ENCODE measurements at regions not wholly inside any gene's neighbourhood (a gene's known extent, or its start where the extent isn't known, plus 50 kb on each side); places are given as distances from the start of the nearest gene placed in this dataset.

DNA sequence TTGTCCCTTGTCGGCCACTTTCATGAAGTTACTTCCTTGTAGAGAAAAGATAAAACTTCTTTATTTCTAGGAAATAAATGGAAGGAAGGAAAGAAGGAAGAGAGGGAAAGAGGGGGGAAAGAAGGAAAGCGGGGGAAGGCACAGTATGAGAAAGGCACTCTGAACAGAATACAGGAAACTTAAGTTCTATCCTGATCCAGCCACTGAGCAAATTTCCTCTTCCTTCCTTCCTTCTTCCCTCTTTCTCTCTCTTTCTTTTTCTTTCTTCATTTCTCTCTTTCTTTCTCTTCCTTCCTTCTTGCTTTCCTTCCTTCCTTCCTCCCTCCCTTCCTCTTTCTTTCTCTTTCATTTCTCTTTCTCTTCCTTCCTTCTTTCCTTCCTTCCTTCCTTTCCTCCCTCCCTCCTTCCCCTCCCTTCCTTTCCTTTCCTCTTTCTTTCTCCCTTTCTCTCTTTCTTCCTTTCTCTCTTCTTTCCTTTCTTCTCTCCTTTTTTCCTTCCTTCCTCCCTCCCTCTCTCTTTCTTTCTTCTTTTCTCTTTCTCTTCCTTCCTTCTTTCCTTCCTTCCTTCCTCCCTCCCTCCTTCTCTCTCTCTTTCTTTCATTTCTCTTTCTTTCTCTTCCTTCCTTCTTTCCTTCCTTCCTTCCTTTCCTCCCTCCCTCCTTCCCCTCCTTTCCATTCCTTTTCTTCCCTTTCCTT lies 240.2 kb upstream of the BRINP1 start:
- DNase-seq: no peak

DNA sequence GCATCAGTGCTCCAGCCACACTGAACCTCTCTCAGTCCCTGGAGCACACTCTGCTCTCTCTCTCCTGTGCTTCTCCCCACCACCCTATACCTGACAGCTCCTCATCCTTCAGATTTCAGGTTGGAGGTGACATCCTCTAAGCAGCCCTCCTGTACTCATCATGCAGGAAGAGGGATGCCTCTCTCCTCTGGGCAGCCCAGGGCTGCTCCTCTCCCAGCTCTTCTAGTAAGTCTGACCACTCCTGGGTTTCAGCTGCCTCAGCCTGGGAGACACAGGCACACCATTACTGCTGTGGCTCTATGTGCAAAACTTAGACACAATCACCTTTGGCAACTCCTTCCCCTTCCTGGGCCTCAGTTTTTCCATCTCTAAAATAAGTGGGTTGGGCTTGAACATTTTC lies 232.4 kb upstream of the BRINP1 start:
- DNase-seq: no peak

DNA sequence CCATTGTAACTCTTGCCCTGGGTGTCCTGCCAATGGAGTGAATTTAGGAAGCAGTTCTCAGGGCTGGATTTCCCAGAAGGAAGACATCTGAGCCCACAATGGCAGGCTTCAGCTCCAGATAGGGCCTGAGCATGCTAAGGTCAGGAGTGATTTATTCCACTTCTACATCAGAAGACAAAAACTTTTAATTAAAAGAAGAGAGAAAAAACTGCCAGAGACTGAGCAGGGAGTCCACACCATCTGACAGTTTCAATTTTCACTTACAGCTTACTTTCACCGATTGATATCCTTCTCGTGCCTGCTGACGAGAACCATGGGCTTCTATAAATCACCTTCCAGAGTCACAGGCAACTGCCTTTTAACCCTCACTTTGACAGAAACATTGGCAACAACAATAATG lies 228.3 kb upstream of the BRINP1 start:
- no peak for DNase-seq

DNA sequence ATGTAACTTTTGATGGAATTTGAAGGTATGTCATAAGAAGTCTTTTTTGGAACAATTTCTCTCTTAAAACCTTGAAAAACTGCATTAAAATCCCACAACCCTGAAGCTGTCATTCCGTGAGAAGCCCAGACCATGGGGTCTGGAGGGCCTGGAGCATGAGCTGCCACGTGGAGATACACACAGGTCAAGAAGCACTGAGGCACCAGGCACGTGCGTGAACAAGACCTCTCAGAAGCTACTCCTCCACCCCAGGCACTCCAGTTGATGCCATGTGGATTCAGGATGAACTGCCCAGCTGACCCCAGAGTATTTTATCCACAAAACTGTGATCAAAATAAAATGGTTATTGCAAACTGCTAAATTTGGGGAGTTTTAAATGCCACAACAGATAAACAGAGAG lies 227.5 kb upstream of the BRINP1 start:
- DNase-seq: no peak

DNA sequence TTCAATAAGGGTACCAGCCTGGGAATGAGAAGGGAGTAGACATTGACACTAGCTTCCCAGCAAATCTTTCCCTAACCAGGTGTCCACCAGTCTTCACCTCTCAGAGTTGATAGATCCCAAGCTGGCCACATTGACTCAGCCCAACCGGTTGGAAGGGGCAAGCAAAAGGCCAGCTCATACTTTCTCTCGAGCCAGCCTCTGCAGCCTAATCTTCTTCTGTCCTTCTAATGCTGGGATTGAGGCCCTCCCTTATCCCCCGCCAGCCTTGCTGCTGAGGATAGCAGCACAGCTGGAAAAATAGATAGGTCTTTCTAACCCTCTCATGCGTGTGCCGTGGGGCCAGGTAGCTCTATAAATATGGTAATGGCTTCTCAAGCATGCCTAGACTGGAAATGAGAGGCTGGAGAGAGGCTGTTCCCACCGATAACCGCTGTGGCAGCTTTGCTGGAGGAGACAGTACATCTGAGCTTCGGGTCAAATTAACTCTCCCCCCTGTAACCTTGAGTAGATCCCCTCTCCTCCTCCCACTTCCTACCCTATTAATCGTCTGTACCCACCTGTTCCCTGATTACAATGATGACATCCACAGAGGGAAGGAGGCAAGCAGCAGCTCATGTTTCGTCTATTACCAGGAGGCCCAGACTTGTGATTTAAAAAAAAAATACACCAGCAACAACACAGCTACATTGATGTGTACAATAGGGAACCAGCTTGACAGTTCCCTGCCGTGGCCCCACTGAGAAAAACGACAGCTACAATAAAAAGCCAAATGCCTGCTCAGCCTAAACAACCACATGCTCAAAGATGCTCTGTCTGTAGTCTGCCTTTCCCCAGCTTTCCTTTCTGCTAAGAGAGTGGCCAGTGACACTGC lies 219.9 kb upstream of the BRINP1 start:
- DNase-seq: no peak

DNA sequence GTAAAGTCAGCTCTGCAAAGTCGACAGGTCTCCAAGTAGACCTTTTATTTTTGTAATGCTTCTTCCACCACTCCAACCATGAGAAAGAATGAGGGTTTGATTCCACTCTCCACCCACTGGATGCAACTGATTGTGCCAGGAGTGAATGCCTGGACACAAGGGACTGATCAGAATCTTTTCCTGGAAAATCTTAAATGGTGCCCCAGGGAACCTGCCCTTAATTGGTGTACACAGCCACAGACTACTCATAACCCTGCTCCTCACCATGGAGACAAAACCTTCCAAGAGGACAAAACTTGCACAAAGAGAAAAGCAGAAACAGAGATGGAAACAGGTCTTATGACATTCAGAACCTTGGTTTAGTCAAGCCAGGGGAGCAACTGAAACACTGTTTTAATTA lies 208.6 kb upstream of the BRINP1 start:
- no peak for DNase-seq

DNA sequence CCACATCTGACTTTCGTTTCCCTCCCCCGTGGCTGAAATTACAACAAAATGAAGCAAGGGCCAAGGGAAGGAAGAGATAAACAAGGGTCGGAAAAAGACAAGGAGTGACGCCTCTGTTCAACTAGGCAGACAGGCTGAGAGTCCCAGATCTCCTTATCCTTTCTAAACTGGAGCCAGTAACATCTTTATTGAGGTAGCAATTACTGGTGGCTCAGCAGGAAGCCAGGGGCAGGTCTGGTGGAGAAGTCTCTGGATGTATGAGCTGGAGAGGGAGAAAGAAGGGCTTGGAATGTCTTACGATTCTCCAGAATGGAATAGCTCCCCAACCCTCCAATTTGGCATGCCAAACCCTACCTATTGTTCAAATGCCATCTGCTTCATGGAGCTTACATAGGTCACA lies 190.8 kb upstream of the BRINP1 start:
- DNase-seq: no peak

DNA sequence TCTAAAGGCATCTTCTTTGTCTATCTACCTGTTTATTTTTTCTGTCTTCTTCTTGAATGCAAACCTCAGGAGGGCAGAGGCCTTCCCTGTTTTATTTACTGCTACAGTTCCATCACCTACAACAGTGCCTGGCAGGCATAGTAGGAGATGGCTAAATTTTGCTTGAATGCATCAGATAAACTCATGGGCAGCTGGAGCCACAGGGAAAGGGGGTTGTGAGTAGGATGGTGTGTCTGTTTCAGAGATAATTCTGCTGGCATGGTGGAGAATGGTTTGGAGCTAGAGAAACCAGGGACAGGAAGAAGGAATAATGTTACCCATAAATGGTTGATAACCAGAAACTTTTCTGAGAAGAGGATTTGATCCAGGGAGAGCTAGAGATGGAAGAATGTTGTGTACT lies 189.8 kb upstream of the BRINP1 start:
- DNase-seq: no peak

DNA sequence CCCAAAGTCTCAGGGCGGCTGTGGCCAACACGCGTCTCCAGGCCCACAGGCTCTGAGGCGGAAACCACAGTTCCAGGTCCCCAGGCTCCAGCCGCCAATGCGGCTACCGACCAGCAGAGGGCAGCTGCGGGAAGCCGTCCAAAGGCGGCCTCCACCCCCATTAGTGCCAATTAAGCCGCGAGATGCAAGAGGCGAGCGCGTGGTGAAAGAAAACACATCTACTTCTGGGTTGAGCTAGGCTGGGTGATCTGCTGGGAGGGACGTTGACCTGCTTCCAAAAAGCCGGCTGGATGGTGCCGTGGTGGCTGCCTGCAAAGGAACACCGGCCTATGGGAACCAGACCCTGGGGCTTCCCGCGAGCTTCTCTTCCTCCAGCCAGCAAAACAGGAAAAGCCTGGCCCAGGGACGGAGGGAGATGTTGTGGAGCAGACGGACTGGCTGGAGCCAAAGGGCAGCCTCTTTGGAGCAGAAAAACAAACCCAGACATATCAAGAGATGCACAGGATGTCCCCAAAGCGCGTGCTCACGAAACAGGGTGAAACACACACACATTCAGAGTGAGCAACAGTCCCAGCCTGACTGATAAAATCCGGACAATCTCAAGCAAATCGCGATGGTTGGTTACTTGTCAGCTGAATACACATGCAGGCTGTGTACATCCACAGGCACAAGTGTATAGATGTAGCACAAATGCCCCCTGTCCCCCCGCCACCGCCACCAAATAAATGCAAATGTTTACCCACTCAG lies 187.1 kb upstream of the BRINP1 start:
- DNase-seq: peak; percentile 76

DNA sequence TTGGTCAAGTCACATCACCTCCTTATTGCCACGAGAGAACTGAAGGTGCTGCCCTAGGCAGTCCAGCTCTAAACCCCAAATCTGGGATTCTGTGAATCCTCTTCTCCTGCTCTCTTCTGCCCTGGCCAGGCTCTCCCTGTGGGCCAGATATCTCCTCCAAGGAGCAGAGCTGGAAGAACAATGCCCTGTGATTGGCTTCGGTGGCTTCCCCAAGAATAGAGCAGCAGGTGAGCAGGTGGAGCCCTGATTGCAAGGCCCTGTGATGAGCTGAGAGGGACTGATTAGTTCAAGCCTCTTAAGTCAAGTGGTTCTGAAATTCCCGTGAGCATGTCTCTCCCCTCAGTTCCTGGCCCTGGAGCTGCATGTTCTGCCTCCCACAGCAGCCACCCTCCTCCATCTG lies 175.3 kb upstream of the BRINP1 start:
- no peak for DNase-seq

DNA sequence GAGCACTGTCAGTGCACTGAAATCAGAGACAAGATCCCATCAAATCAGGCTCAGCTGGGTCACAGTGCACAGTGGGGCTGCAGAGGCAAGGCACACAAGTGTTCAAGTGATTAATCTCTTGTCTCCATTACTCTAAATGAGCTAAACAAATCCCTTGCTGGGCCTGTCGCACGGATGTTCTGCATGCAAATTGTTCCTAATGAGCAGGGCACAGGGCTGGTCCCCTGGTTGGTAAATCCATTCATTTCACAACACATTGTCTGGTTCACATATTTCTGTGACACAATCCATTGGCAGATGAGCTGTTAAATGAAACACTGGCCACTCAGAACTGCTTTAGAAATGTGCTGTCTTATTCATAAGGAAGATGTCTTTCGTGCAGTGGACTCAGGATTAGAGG lies 167.9 kb upstream of the BRINP1 start:
- DNase-seq: no peak

DNA sequence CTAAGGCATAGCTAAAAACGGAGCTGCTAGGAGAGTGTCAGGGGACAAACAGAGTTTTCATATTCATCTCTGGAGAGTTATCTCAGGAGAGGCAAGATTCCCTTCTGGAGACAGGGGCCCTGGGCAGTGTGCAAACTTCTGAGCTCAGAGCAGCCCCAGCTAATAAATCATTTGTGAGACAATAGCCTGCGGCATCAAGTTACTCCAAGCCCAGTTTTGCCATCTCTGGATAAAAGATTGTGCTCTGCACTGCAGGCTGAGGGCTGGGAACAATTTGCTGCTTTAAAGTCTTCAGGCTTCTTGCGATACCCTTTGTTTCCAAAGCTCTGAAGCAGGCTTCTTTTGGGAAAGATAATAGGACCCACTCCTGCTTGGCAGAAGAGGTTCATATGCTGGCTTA lies 164.3 kb upstream of the BRINP1 start:
- no peak for DNase-seq

DNA sequence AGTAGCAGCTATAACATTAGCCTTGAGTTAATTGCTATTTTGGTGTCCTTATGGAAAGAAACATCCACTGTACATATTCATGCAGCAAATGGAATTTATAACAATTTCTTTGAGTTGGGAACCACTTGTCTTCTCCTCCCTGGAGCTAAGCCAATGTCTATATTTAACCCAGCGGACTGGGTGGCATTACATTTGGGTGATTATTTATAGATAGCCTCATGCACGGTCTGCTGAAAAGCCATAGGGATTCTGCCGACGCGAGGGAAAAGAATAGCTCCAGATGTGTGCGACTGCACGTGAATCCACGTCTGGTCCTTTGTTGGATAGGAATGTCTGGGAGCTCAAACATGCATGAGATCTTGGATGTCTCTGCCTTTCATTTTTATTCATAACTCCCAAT lies 157.5 kb upstream of the BRINP1 start:
- no peak for DNase-seq

DNA sequence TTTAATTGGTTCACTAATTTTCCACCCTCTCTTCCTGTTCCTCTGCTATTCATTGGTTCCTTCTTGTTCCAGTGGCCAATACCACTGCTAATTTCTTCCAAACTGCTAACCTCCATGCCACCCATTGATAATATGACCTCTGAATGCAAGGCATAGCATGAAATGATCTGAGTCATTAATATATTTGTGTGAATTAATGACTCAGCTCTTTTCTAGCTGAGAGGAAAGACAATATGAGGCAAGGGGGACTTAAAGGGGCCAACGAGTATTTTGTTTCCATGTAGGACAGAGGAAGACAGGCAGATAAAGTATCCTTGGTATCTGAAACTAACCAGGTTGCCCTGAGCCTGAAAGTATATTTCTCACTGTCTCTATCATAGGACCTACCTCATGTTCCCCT lies 154.3 kb upstream of the BRINP1 start:
- DNase-seq: no peak

DNA sequence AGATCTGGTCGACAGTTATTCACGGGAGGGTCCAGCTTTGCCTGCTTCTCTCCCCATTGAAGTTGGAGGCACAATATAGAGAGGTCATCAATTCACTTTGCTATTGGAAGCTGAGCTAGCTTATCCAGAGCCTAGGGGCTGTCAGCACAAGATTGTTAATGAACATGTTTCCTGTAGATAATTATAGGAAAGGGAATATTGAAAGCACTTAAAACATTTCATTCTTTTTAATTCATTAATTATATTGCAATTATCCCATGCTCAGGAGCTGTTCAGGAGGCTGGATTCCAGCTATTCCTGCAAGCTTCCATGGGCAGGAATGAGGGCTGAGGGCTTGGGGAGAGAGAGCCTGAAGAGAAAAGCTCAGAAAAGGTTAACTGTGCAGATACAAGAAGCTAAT lies 153.1 kb upstream of the BRINP1 start:
- no peak for DNase-seq

DNA sequence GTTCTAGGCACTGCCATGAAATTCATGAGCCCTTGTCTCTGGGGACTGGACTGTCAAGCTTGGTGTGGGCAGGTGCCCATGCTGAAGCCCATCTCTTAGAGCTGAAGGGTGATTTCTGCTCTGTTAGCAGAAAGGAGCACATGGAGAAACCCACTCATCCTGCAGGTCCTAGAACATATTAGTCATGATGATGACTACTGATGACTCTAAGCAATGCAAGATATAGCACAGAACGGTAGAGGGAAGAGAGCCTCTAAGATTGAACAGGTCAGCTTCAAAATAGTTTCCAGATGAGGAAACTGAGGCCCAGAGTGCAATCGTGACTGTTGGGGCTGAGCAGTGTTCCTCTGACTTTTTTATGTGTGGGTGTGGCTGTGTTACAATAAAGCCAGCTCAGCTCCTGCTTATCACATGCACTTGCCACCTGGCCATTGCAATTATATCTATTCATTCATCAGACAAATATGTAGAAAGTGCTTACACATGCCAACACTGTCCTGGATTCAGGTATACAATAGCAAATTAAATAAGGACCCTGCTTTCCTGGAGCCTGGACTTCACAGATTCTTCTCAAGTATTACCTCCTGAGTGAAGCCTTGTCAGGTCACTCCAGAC lies 140.2 kb upstream of the BRINP1 start:
- DNase-seq: no peak

DNA sequence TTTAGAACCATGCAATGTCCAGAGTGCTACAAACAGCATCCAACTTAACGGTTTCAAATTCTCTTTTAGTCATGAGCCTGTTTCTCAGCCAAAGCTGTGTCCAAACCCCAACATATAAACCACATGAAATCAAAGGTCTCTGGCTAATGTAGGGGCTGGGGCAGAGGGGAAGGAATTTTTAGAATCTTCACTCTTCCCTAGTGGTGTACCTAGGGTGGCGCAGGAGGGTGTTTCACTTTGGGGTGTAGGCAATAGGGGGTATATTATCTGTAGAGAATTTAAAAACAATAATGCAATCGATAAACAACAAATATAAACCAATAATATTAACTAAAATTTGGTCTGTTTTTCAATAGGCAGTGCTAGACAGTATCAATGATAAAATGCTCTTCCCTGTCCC lies 132.1 kb upstream of the BRINP1 start:
- no peak for DNase-seq

DNA sequence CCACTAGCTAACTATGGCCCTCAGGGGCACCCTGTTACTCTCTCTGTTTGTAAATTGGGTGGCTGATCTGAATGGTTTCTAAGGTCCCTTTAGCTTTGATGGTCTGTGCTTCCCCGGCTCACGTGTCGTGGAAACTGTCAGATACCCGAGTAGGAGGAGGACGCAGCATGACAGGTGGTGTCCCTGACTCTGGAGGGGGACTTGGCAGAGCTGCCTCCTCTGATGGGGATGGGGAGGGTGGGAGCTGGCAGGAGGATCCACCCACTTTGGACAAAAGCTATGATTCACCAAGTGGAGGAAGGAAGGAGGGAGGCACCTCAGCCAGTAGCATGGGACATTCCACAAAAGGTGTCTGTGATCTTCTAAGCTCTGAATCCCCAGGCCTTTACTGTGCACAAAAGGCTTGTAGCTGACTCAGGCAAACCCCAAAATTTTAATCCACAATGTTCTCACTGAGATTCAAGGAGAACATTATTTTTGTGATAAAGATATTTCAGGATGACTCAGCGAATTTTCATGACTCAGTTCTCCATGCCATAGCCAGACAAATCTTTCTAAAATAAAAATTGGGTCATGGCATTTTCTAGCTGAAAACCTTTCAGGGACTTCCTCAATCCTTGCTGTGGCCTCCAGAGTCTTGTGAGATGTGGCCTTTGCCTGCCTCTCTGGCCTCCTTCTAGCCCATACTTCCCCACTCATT lies 131.0 kb upstream of the BRINP1 start:
- DNase-seq: no peak

DNA sequence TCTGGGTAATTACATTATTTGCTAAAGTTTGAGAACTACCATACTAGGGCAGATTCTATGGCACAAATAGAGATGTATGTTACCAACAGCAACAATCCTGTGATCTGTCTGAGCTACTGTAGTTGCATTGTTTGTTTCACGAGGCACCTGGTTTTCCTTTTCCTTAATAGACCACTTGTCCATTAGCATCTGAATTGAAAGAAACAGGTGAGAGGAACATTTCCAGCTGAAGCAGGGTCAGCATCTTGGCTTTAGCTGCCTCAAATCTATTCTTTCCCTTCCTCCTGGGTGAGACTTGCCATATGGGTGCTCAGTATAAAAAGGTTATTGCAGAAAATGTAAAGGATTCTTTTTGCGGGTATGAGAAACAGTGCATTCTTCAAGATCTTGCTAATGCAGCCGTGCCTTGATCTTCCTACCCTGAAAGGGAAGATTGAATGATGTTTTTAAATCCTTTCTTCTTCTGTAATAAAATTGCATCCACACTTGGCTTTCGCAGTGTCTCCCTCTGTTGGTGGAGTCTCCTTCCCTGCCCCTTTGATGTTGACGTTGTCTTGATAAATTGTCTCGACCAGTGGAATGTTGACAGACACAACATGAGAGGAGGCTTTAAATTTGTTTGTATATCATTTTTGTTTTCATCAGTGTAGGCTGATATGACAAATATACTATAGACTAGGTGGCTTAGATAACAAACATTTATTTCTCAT lies 118.0 kb upstream of the BRINP1 start:
- DNase-seq: no peak

DNA sequence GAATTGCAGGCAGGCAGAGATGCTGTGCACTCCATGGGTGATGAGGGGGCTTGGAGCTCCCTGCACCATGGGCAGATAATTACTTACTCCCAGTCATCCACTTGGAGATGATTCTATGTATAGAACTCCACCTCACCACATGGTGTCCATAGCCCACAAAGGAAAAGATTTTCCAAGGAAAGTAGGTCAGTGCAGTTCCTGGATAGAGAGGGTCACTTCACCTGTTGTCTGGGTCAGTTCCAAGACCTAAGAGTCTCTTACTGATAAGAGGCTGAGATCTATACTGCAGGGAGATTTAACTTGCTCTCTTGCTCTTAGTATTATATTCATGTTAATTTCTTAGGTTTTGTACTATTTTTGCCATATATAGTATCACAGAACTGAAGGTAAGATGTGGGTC lies 113.9 kb upstream of the BRINP1 start:
- DNase-seq: no peak

DNA sequence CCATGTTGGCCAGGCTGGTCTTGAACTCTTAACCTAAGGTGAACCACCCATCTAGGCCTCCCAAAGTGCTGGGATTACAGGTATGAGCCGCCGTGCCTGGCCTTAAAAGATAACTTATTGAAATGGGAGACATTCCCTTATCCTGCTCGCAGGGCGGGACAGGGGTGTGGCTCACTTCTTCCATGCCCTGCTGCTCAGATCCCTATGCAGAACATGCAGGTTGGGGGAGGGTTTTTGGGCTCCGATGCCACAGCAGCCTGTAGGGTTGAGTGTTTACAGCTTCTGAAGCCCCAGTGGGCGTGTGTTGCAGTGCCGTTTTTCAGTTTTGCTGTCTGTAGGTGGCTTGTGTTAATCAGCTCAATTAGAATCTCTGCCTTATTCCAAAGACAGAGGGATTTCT lies 108.0 kb upstream of the BRINP1 start:
- no peak for DNase-seq

DNA sequence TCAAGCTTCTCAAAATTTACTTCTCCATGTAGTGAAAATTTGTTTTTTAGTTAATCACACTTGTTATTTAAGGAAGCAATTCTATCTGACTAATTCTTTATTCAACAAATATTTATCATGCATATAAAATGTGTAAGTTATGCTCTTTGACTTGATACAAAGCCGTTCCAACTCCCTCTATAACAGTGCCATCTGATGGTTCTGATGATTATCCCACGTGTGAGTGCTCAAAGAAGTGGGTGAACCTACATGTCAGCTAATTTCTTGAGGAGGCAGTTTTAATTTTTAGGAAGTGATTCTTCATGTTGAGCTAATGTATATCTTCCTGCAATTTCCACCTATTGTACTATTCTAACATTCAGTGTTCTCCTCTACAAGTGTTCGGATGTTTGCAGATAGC lies 88.8 kb upstream of the BRINP1 start:
- no peak for DNase-seq

All from hematopoietic multipotent progenitor cell treated with erythropoietin and hydrocortisone succinate and interleukin-3 and kit ligand, for 6 days (in vitro differentiated cells).